Hepatocyte (in vitro differentiated cells): ENCODE measurements at regions not wholly inside any gene's neighbourhood (a gene's known extent, or its start where the extent isn't known, plus 50 kb on each side); places are given as distances from the start of the nearest gene placed in this dataset.

Experiments
- EZH2 ChIP-seq: fragments of 200-600 bp; sonication (generic); IDR thresholded peaks from 2 replicates; pipeline ENCODE4 v1.6.1; 2016; ENCODE audit warnings: antibody characterized with exemption, mild to moderate bottlenecking, borderline replicate concordance
- TF ChIP-seq, protein P1 (sequence below): fragments of 200-600 bp; sonication (generic); IDR thresholded peaks from 2 replicates; pipeline ENCODE4 v1.5.1; 2016; ENCODE audit warnings: antibody characterized with exemption, mild to moderate bottlenecking; ENCODE audit not compliant: poor library complexity

DNA sequence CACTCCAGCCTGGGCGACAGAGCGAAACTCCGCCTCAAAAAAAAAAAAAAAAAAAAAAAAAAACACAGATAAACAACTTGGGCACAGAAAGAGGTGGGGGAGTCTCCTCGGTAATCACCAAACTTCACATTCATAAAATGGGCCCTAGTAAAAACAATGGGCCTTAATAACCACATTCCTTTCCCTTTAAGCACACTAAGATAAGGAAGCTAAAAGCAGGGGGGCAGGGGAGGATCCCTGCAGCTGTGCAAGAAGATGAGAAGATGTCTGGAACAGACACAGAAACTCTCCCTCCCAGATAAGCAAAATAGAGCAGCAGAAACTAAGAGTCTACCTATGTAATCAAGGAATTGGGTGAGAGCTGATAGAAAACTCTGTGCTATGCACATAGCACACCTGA is 111.2 kb upstream of the FAM174A start:
- TF ChIP-seq, protein P1, sequence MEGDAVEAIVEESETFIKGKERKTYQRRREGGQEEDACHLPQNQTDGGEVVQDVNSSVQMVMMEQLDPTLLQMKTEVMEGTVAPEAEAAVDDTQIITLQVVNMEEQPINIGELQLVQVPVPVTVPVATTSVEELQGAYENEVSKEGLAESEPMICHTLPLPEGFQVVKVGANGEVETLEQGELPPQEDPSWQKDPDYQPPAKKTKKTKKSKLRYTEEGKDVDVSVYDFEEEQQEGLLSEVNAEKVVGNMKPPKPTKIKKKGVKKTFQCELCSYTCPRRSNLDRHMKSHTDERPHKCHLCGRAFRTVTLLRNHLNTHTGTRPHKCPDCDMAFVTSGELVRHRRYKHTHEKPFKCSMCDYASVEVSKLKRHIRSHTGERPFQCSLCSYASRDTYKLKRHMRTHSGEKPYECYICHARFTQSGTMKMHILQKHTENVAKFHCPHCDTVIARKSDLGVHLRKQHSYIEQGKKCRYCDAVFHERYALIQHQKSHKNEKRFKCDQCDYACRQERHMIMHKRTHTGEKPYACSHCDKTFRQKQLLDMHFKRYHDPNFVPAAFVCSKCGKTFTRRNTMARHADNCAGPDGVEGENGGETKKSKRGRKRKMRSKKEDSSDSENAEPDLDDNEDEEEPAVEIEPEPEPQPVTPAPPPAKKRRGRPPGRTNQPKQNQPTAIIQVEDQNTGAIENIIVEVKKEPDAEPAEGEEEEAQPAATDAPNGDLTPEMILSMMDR: no peak
- no peak for TF ChIP-seq EZH2
